ENCODE measurements at regions not wholly inside any gene's neighbourhood (a gene's known extent, or its start where the extent isn't known, plus 50 kb on each side); places are given as distances from the start of the nearest gene placed in this dataset.

DNA sequence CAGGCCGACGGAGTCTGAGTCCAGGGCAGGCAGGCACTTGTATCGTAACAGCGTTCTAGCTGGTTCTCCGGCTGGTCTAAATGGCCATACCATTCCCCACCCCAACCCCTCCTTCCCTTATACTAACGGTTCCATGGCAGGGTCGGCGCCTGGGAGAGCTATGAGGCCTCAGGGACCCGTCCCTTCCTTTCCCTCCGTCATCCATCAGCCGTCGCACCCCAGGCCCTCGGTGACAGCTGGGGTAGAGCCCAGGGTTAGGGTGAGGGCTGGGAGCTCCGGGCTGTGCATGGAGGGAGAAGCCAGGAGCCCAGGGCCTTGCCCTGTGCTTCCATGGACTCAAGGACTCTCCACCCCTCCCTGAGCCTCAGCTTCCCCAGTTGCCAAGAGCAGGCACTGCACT is 101.4 kb downstream of the RBFOX3 start:
- H3K4me3 ChIP-seq (ENCODE audit: low read length) = no peak overlapping the region
- no peaks in the 10 kb centered on the region for H3K9me3 ChIP-seq (ENCODE audit: control insufficient read depth, insufficient read depth, low read length)
- H3K4me1 ChIP-seq (ENCODE audit: control insufficient read depth, insufficient read depth, low read length) = no peaks in the 10 kb centered on the region
- H3K36me3 ChIP-seq (ENCODE audit: control insufficient read depth, insufficient read depth, low read length) = no peaks in the 10 kb centered on the region
- no peaks in the 10 kb centered on the region for H3K27me3 ChIP-seq (ENCODE audit: control insufficient read depth, insufficient read depth, low read length)
- WGBS (ENCODE audit: insufficient coverage, insufficient read length) = no CpG with 5 or more reads among the region's 14 CpGs
- no peak for DNase-seq (ENCODE audit: low read depth, low spot score)
- no peak overlapping the region for H3K27ac ChIP-seq (ENCODE audit: low read length)

DNA sequence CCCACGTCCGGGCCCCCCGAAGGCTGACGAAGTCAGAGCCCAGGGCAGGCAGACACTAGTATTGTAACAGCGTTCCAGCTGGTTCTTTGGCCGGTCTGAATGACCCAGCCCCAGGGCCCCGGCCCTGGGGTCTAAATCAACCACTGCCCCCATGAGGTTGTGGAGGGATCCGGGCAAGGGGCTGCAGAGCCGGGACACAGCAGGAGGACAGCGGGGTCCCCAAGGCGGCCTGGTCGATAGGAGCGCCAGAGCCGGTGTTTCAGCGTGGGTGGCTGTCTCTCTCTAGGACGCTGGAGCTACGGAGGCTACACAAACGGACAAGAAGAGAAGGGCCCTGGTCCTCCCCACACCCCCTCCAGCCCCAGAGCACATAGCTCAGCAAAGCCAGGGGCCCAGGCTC is 101.8 kb downstream of the RBFOX3 start:
- no peak overlapping the region for H3K4me3 ChIP-seq (ENCODE audit: low read length)
- H3K9me3 ChIP-seq (ENCODE audit: control insufficient read depth, insufficient read depth, low read length) = no peaks in the 10 kb centered on the region
- no peak for DNase-seq (ENCODE audit: low read depth, low spot score)
- no CpG with 5 or more reads among the region's 18 CpGs for WGBS (ENCODE audit: insufficient coverage, insufficient read length)
- H3K27ac ChIP-seq (ENCODE audit: low read length) = no peak overlapping the region
- H3K36me3 ChIP-seq (ENCODE audit: control insufficient read depth, insufficient read depth, low read length) = no peaks in the 10 kb centered on the region
- no peaks in the 10 kb centered on the region for H3K4me1 ChIP-seq (ENCODE audit: control insufficient read depth, insufficient read depth, low read length)
- no peaks in the 10 kb centered on the region for H3K27me3 ChIP-seq (ENCODE audit: control insufficient read depth, insufficient read depth, low read length)

DNA sequence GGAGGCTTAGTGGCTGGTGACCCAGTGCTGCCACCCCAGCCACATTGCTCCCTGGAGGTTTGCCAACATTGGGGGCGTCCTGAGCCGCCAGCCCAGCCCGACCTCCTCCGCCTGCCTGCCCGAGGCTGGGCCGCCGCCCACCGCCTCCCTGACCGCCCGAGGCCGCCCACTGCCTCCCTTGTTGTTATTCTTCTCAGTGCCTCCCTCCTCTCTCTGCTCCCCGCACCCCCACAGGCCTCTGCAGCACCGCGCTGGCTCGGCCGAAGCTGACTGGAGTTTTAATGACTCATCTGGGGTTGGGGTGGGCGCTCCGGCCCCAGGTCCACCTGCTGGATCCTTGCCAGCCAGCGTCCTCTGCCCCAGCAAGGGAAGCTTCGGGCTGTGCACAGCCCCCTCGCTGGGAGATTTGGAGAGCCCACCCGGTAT is 102.5 kb downstream of the RBFOX3 start:
- Histone ChIP-seq H3K4me3 (ENCODE audit: low read length) (no peak overlapping the region), H3K9me3 (ENCODE audit: control insufficient read depth, insufficient read depth, low read length) (no peaks in the 10 kb centered on the region), H3K4me1 (ENCODE audit: control insufficient read depth, insufficient read depth, low read length) (no peaks in the 10 kb centered on the region), H3K27me3 (ENCODE audit: control insufficient read depth, insufficient read depth, low read length) (no peaks in the 10 kb centered on the region), H3K36me3 (ENCODE audit: control insufficient read depth, insufficient read depth, low read length) (no peaks in the 10 kb centered on the region), H3K27ac (ENCODE audit: low read length) (no peak overlapping the region)
- DNase-seq (ENCODE audit: low read depth, low spot score) = no peak
- WGBS (ENCODE audit: insufficient coverage, insufficient read length) = no CpG with 5 or more reads among the region's 22 CpGs

DNA sequence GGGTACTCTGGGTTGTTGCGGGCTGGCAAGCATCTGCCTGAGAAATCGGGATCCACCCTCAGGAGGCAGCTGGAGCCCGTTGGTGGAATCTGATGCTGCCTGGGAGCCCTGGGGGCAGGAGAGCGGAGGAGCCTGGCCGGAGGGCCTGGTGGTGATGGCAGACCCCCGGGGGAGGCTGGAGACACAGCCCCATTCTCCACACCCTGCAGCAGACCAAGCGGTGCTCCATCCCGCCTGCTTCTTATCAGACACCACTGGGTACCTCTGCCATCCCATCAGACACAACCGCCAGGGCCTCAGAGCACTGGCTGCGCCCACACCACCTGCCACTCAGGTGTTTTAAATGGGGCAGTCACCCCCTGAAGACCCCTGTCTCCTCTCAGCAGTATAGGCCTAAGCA is 103.9 kb downstream of the RBFOX3 start:
- no CpG with 5 or more reads among the region's 10 CpGs for WGBS (ENCODE audit: insufficient coverage, insufficient read length)
- H3K4me1 ChIP-seq (ENCODE audit: control insufficient read depth, insufficient read depth, low read length) = no peaks in the 10 kb centered on the region
- no peak for DNase-seq (ENCODE audit: low read depth, low spot score)
- no peaks in the 10 kb centered on the region for H3K36me3 ChIP-seq (ENCODE audit: control insufficient read depth, insufficient read depth, low read length)
- H3K9me3 ChIP-seq (ENCODE audit: control insufficient read depth, insufficient read depth, low read length) = no peaks in the 10 kb centered on the region
- H3K27me3 ChIP-seq (ENCODE audit: control insufficient read depth, insufficient read depth, low read length) = no peaks in the 10 kb centered on the region
- H3K27ac ChIP-seq (ENCODE audit: low read length) = no peak overlapping the region
- no peak overlapping the region for H3K4me3 ChIP-seq (ENCODE audit: low read length)

DNA sequence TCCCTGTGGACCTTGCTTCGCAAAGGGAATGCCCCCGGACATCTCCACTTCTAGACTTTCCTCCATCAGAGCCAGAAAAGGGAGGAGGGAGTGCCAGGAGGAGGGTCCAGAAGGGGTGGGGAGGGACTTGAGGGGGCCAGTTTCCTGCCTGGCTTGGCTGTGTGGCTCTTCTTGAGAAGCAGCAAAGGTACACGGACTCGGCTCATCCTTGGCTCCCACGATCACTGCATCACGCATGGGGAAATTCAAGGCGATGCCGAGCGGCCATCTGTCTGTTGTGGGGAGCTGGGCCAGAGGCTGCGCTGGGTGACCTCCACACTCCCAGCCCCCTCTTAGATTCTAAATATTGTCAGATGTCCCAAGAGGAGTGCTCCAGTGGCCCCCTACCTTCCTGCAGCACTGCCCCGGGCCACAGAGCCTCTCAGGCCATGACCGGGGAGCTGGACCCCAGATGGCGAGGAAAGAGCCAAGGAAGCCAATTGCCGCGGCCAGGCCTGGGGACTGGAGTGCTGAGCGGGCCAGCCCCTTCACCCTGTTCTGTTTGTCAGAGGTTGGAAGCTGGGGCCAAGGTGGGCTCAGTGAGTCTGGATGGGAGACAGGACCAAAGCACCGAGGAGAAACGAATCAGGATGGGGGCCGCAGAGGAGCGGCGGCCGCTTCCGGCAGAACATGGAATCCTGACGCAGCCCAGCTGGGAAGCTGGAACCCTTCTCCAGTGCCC is 104.5 kb downstream of the RBFOX3 start:
- Histone ChIP-seq H3K36me3 (ENCODE audit: control insufficient read depth, insufficient read depth, low read length) (no peaks in the 10 kb centered on the region), H3K9me3 (ENCODE audit: control insufficient read depth, insufficient read depth, low read length) (no peaks in the 10 kb centered on the region), H3K27me3 (ENCODE audit: control insufficient read depth, insufficient read depth, low read length) (no peaks in the 10 kb centered on the region), H3K4me3 (ENCODE audit: low read length) (no peak overlapping the region), H3K27ac (ENCODE audit: low read length) (no peak overlapping the region), H3K4me1 (ENCODE audit: control insufficient read depth, insufficient read depth, low read length) (no peaks in the 10 kb centered on the region)
- no CpG with 5 or more reads among the region's 24 CpGs for WGBS (ENCODE audit: insufficient coverage, insufficient read length)
- no peak for DNase-seq (ENCODE audit: low read depth, low spot score)

DNA sequence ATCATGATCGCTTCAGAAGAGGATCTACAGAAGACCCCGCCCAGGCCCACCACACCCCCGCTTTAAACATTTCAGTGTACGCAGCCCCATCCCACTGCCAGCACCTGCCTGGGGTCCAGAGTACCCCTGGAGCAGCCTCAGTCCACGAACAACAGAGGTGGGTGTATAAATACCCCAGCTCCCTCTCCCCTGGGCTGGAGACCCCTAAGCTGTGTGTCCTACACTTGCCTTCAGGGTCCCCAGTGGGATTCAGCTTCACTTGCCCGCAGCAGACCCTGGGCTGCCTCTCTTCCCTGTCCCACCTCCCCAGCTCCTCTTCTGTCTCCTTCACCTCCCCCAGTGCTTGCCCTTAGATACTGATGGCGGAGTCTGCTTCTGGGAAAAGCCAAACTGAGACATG is 105.7 kb downstream of the RBFOX3 start:
- H3K36me3 ChIP-seq (ENCODE audit: control insufficient read depth, insufficient read depth, low read length) = no peaks in the 10 kb centered on the region
- H3K9me3 ChIP-seq (ENCODE audit: control insufficient read depth, insufficient read depth, low read length) = no peaks in the 10 kb centered on the region
- no peaks in the 10 kb centered on the region for H3K4me1 ChIP-seq (ENCODE audit: control insufficient read depth, insufficient read depth, low read length)
- DNase-seq (ENCODE audit: low read depth, low spot score) = no peak
- H3K4me3 ChIP-seq (ENCODE audit: low read length) = no peak overlapping the region
- H3K27me3 ChIP-seq (ENCODE audit: control insufficient read depth, insufficient read depth, low read length) = no peaks in the 10 kb centered on the region
- no CpG with 5 or more reads among the region's 7 CpGs for WGBS (ENCODE audit: insufficient coverage, insufficient read length)
- H3K27ac ChIP-seq (ENCODE audit: low read length) = no peak overlapping the region

DNA sequence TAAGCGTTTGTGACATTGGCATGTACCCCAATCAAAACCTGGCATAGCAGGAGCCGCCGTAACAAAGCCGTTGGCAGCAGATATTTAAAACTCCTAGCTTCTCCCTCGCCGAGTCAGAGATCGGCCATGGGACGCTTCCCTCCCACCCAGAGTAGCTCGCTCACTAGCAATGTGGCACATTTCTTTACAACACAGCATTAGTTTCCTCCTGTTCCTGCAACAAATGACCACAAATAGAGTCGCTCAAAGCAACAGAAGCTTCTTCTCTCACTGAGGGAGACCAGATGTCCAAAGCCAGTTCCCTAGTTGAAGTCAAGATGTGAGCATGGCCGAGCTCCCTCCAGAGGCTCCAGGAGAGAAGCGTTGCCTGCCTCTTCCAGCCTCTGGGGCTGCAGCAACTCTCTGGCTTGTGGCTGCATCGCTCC is 106.7 kb downstream of the RBFOX3 start:
- no peaks in the 10 kb centered on the region for H3K9me3 ChIP-seq (ENCODE audit: control insufficient read depth, insufficient read depth, low read length)
- no peak for DNase-seq (ENCODE audit: low read depth, low spot score)
- no CpG with 5 or more reads among the region's 13 CpGs for WGBS (ENCODE audit: insufficient coverage, insufficient read length)
- H3K4me1 ChIP-seq (ENCODE audit: control insufficient read depth, insufficient read depth, low read length) = no peaks in the 10 kb centered on the region
- H3K27me3 ChIP-seq (ENCODE audit: control insufficient read depth, insufficient read depth, low read length) = no peaks in the 10 kb centered on the region
- no peaks in the 10 kb centered on the region for H3K36me3 ChIP-seq (ENCODE audit: control insufficient read depth, insufficient read depth, low read length)
- H3K27ac ChIP-seq (ENCODE audit: low read length) = no peak overlapping the region
- no peak overlapping the region for H3K4me3 ChIP-seq (ENCODE audit: low read length)

DNA sequence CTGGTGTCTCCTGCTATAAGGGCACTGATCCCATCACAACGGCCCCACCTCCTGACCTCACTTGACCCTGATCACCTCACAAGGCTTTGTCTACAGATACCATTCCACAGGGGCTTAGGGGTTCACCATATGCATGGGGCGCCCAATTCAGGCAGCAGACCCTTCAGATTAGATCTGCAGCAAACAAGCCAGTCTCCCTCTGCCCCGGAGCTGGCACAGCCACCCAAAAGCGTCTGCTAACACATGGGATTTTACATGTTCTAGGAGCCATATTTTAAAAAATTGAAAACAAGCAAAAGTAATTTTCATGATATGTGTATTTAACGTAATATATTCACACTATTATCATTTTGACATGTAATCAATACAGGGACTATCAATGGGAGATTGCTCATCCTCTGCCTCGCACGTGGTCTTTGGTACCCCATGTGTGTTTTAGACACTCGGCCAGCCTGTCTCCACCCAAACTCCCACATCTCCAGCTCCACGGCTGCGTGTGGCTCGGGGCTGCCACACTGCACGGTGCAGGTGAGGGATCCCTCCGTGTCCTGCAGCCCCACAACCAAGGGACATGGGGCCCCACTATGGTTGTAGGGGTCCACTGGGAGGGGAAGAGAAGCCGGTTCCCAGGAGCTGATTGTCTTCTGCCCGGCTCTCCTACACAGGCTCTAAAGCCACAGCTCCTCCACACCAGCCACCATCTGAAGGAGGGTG is 107.6 kb downstream of the RBFOX3 start:
- Histone ChIP-seq H3K27ac (ENCODE audit: low read length) (no peak overlapping the region), H3K9me3 (ENCODE audit: control insufficient read depth, insufficient read depth, low read length) (no peaks in the 10 kb centered on the region), H3K4me1 (ENCODE audit: control insufficient read depth, insufficient read depth, low read length) (no peaks in the 10 kb centered on the region), H3K36me3 (ENCODE audit: control insufficient read depth, insufficient read depth, low read length) (no peaks in the 10 kb centered on the region), H3K4me3 (ENCODE audit: low read length) (no peak overlapping the region), H3K27me3 (ENCODE audit: control insufficient read depth, insufficient read depth, low read length) (no peaks in the 10 kb centered on the region)
- no peak for DNase-seq (ENCODE audit: low read depth, low spot score)
- no CpG with 5 or more reads among the region's 15 CpGs for WGBS (ENCODE audit: insufficient coverage, insufficient read length)

DNA sequence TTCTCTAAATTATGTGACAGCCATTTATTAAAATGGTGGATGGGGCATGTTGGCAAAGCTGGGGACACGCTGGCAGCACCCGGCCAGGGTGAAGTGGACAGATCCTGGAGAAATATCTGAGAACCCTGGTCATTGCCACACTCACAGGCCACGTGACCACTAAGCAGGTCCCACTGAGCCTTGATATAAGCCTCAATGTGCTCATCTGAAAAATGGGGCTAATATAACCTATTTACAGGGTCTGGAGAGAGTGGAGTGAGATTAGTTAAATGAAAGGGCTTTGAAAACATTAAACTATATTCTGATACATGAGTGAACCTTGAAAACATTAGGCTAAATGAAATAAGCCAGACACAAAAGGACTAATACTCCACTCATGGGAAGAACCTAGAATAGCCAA is 108.9 kb downstream of the RBFOX3 start:
- Histone ChIP-seq H3K27me3 (ENCODE audit: control insufficient read depth, insufficient read depth, low read length) (no peaks in the 10 kb centered on the region), H3K4me3 (ENCODE audit: low read length) (no peak overlapping the region), H3K4me1 (ENCODE audit: control insufficient read depth, insufficient read depth, low read length) (no peaks in the 10 kb centered on the region), H3K9me3 (ENCODE audit: control insufficient read depth, insufficient read depth, low read length) (no peaks in the 10 kb centered on the region), H3K36me3 (ENCODE audit: control insufficient read depth, insufficient read depth, low read length) (no peaks in the 10 kb centered on the region), H3K27ac (ENCODE audit: low read length) (no peak overlapping the region)
- DNase-seq (ENCODE audit: low read depth, low spot score) = no peak
- no CpG with 5 or more reads among the region's 3 CpGs for WGBS (ENCODE audit: insufficient coverage, insufficient read length)

DNA sequence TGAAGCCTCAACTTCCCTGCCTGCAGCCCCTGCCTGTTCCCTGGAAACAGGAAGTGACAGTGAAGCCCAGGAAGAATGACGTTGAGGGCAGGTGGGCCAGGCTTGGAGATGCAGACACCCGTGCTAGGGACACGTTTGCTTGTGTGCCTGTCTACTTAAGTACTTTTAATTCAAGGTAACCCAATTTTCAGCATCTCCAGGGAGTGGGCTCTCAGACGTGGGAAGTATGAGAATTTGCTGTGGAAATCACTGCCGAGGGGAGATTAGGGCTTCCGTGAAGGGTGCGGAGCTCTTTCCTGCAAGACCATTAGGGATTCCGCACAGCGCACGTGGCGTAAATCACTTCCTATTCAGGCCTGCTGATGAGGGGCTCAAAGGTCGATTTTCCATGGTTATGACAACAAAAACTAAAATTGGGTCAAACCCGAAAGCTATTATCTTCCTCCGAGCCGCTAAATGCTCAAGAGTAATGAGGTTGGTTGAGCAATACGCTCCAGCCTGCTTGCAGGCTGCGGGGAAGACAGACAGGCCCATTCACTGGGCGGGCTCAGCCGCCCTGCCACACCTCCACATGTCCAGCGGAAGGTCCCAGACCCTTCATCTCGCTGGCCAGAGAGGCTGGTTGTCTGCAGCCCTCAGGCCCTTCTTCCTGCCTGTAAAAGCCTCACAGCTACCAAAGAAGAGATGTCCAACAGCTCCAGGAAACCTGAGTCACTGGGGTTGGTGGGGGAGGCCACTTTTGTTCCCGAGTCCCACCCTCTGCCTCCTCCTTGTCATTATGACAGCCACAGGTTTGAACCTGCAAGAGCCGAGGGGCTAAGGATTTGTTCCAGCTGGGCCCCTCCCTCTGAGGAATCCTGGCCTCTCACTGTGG is 109.9 kb downstream of the RBFOX3 start:
- no CpG with 5 or more reads among the region's 23 CpGs for WGBS (ENCODE audit: insufficient coverage, insufficient read length)
- Histone ChIP-seq H3K36me3 (ENCODE audit: control insufficient read depth, insufficient read depth, low read length) (no peaks in the 10 kb centered on the region), H3K27me3 (ENCODE audit: control insufficient read depth, insufficient read depth, low read length) (no peaks in the 10 kb centered on the region), H3K27ac (ENCODE audit: low read length) (no peak overlapping the region), H3K4me1 (ENCODE audit: control insufficient read depth, insufficient read depth, low read length) (no peaks in the 10 kb centered on the region), H3K9me3 (ENCODE audit: control insufficient read depth, insufficient read depth, low read length) (no peaks in the 10 kb centered on the region), H3K4me3 (ENCODE audit: low read length) (no peak overlapping the region)
- no peak for DNase-seq (ENCODE audit: low read depth, low spot score)

Measured in iPS DF 6.9 (cell line).